HPDE6-E6E7 (cell line): ENCODE measurements at regions not wholly inside any gene's neighbourhood (a gene's known extent, or its start where the extent isn't known, plus 50 kb on each side); places are given as distances from the start of the nearest gene placed in this dataset.
A peak's percentile ranks its signal among the peaks of the same experiment; 100 is the strongest.
"Not testable (repeated sequence)": the region's sequence is repeated elsewhere in the genome, so short reads cannot be mapped to it uniquely, and the experiment has no call there.

Source experiments
- DNase-seq: peaks from one replicate; pipeline ENCODE4 v3.0.0; 2011; ENCODE audit warnings: missing footprints; ENCODE audit errors: extremely low spot score

DNA sequence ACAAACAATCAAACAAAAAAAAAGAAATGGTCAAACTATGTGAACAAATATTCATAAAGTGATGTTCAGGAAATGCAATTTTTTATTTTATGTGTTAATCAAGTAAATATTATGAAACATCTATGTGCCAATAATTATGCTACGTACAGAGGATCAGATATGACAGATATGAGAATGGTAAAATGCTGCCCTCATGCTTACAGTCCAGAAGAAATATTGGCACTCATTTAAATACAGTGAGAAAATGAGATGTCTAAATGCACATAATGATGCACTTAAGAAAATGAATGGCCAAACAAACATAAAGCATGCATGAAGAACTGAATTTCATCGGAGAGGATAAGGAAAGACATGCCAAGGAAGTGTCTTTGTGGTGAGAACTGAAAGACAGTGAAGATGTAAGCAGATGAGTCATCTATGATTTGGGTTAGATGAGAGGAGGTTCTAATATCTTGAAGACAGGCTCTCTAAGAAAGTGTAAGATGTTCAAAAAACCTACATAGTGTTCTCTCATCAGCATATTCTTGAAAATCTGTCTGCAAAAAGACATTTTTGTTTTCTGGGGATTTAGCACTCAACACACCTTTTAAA, 1231.1 kb upstream of the ACO1 start:
- no peak for DNase-seq

DNA sequence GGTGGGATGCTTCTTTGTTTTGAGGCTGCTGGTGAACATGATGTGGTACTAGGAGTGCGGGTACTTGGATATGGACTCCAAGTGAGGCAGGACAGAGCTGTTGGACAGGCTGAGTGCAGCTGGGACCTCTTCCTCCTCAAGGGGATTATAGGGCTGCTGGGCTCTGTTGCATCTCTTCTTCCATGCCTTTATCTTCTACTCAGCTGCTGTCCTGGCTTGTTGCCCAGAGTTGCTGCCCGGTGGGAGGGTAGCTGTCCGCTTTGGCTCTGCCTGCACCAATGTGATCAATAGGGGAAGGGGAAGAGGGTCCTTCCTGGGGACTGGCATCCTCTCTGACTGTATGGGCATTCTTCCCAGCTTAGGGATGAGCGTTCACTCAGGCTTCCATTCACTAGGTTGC, 1217.9 kb upstream of the ACO1 start:
- no peak for DNase-seq

DNA sequence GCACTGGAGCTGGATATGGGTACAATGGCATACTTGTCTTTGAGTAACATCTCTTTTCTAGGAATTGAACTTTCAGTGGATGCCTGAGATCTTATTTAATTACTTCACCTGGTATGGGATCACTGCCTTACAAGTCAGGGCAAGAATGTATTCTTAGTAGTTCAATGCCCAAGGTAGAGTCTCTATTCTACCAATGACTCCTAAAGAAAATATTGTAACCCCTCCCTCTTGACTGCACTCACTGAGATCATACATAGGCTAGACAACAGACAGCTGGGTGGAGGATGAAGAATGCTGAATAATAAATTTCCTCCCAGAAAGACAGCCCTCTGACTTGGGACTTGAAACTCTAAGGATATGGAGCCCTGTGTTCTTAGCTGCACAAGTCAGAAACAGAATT, 1216.3 kb upstream of the ACO1 start:
- DNase-seq: peak; percentile 86

DNA sequence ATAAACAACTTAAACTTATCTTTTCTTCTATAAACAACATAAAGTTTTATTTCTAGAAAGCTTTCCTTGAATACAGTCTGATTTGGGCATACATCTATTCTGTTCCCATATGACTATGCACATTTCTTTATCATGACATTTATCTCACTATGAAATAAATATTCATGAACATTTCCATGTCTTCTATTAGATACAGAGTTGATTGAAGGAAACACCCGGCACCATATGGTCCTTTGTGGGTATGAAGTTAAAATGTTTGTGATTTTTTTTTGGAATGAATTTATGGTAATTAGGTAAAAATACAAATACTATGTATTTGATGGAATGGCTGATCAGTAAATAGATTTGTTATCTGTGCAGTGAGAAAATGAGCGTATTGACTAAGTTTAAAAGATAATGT, 1209.8 kb upstream of the ACO1 start:
- DNase-seq: no peak

DNA sequence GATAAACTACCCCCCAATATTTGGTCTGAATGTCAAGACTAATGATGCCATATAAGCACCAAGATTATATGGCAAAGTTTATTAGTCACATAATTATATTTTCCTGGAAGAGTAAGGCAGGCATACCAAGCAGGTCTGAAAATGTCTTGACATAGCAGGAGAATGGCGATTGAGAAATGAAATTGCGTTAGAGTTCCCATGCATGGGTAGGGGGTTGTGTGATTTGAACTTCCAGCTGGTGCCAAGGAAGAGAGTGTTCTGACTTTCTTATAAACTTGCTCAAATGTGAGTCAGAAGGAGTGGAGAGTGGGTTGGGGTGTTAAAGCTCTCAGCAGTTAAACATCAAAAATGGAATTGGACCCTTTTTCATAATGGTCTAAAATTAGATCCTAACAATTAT, 1200.6 kb upstream of the ACO1 start:
- no peak for DNase-seq

DNA sequence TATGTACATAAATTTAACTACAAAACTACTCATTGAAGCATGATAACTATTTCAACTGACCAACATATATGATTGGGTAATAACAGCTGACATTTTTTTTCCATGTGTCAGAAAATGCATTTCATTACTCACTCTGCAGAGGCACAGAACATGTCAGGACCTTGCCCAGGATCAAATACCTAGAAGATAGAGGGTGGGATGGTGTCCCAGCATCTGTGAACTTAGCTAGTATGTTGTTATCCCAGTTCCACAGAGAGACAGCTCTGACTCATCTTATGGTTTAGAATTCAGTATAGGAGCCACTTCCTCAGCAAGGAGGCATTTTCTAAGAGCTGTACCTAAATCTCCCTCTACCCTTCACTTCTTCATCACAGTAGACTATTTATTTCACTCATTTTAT, 1198.6 kb upstream of the ACO1 start:
- peak; percentile 56 for DNase-seq

DNA sequence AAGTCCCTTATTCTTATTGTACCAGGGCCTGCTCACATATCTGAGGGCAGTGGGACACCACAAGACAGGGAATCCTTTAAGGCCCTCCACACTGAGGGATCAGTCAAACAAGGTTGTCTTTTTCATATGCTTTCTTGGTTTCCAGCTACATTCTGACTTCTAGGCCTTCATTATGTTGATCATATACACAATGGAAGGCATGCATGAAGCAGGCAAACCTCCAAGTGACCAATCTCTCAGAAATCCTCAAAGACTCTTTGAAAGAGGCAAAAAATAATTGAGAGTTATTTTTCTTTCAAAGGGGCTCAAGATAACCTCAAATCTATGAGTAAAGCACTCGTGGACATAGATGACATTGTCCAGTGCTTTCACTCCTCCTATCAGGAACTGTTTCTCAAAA, 1195.9 kb upstream of the ACO1 start:
- no peak for DNase-seq

DNA sequence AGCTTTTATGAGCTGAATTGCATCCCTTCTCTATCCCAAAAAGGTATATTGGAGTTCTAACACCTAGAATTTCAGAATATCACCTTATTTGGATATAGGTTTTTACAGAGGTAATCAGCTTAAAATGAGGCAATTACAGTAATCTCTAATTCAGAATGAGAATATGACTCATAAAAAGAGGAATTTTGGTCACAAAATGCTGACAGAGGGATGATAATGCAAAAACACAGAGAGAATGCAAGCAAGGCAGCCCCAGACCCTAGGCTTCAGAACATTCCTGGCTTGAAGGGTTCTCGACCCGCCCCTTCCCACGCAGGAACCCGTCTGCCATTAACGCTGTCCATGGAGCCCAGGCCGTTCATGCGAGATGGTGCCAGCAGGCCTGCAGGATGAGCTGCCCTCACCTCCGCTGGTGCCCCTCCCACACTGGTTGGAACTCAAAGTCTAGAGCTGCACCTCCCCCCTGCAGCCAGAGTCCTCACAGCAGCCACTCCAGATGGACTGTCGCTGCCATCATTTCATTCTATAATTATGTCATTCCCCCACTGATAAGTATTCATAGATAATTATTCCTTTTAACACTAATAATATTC, 1173.4 kb upstream of the ACO1 start:
- DNase-seq: no peak

DNA sequence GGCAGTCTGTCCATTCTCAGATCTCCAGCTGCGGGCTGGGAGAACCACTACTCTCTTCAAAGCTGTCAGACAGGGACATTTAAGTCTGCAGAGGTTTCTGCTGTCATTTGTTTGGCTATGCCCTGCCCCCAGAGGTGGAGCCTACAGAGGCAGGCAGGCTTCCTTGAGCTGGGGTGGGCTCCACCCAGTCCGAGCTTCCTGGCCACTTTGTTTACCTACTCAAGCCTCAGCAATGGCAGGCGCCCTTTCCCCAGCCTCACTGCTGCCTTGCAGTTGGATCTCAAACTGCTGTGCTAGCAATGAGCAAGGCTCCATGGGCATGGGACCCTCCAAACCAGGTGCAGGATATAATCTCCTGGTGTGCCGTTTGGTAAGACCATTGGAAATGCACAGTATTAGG, 1154.5 kb upstream of the ACO1 start:
- DNase-seq: not testable (repeated sequence)

DNA sequence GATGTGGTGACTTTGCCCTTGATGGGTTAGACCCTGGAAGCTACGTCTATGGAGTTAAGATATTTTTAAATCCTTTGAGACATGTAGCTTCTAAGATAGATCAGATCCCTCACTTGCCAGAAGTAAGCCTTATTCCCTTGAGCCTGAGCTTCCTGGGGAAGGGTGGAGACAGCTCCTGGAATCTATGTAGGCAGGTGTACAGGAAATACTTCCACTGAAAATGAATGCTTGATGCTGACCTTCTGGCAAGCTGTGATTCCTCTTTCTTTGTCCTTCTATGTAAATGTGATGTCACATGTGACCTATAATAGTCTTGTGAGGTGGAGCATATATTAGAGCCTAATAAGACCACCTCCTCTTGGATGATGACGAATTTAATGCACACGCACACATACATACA, 1152.0 kb upstream of the ACO1 start:
- no peak for DNase-seq

DNA sequence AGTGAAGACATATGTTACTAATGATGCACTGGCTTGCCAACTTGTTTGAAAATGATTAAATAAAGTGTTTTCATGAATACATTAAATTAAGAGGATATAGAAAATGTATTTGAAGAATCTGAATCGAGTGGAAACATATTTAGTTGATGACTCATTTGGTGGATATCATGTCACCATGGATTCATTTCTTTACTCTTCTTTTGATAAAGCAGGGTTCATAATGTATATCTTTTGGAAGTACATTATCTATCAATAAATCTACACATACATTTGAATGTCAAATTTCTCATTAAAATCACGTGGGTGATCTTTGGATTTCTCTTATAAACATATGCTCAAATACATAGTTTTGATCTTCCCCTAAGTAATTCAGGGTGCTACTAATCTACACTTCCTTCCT, 1148.1 kb upstream of the ACO1 start:
- no peak for DNase-seq

DNA sequence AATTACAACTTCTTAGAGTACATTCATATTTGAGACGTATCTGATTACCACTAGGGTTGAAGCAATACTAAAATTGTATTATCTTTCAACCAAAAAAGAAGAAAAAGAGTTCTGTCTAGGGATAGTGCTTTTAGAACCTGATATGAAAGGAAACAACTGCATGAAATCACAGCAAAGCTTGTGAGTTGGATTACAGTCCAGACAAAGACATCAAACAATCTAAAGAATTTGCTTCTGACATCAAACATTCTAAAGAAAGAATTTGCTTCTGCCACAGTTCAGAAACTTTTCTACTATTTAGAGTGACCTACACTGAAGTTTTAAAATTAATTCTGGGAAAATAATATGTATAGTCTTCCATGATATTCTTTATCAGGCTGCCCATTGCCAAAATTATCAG, 1141.1 kb upstream of the ACO1 start:
- no peak for DNase-seq

DNA sequence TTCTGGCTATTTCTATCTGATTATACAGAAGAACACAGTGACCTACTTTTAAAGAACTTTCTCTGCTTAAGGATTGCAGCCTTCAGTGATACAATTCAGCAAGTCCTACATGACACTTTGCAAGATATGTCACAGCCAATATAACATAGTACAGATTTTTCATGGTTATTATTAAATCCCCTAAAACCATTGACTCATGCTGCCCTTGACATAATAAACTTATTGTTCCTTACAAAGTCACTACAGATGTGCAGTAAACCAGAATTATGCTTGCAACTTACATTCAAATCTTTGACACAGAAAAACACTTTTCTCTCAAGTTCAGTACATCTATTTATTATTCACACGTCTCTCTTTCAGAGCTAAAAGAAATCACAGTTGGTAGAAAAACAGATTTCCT, 1136.3 kb upstream of the ACO1 start:
- no peak for DNase-seq

DNA sequence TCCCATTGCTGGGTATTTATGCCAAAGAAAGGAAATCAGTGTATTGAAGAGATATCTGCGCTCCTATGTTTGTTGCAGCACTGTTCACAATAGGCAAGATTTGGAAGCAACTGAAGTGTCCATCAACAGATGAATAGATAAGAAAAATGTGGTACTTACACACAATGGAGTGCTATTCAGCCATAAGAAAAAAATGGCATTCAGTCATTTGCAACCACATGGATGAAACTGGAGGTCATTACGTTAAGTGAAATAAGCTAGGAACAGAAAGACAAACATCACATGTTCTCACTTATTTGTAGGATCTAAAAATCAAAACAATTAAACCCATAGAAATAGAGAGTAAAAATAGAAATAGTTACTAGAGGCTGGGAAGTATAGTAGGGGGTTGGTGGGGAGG, 1133.1 kb upstream of the ACO1 start:
- DNase-seq: no peak

DNA sequence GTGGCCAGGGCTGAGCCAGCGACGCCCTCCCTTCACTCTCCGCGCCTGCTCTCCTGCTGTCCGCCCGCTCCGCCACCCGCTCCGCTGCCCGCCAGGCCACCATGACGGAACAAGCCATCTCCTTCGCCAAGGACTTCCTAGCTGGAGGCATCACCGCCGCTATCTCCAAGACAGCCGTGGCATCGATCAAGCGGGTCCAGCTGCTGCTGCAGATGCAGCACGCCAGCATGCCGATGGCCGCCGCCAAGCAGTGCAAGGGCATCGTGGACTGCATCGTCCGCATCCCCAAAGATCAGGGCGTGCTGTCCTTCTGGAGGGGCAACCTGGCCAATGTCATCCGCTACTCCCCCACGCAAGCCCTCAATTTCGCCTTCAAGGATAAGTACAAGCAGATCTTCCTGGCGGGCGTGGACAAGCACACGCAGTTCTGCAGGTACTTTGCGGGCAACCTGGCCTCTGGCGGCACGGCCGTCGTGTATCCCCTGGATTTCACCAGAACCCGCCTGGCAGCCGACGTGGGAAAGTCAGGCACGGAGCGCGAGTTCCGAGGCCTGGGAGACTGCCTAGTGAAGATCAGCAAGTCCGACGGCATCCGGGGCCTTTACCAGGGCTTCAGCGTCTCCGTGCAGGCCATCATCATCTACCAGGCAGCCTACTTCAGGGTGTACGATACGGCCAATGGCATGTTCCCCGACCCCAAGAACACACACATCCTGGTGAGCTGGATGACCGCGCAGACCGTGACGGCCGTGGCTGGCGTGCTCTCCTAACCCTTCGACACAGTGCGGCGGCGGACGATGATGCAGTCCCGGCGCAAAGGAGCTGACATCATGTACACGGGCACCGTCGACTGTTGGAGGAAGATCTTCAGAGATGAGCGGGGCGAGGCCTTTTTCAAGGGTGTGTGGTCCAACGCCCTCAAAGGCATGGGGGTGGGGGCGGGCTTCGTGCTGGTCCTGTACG, 1130.4 kb upstream of the ACO1 start:
- DNase-seq: no peak

DNA sequence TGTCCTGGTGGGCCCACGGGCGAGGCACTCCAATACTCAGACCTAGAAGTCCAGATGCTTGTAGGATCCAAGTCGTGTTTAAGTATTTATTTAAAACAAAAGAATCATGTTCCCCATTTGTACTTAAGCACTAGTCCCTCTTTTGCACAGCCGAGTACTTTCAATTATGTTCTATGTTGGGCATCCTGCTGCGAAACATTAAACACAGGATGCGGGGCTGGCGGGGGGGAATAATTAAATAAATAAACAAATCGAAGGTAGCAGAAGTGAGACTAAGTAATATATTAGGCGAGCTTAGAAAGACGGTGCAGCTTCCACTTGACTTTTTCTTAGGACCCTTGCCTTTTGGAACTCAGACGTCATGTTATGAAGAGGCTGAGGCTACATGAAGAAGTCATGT, 1129.2 kb upstream of the ACO1 start:
- no peak for DNase-seq

DNA sequence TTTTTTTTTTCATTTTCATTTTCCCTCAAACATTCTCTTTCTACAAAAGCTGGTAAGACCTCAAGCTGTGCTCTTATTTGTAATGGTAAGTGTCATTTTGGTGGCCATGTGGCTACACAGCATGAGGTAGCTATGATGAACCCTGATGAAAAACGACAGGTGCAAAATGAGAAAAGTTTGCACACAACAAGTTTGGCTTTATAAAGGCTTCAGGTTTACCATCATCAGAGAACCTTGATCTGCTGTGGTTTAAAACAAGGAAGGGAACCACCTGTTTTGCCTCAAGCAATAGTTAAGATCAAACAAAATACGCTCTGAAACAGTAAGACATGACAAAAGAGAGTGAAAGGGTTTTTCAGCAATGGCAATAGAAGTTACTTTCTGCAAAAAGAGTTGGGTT, 1124.6 kb upstream of the ACO1 start:
- no peak for DNase-seq

DNA sequence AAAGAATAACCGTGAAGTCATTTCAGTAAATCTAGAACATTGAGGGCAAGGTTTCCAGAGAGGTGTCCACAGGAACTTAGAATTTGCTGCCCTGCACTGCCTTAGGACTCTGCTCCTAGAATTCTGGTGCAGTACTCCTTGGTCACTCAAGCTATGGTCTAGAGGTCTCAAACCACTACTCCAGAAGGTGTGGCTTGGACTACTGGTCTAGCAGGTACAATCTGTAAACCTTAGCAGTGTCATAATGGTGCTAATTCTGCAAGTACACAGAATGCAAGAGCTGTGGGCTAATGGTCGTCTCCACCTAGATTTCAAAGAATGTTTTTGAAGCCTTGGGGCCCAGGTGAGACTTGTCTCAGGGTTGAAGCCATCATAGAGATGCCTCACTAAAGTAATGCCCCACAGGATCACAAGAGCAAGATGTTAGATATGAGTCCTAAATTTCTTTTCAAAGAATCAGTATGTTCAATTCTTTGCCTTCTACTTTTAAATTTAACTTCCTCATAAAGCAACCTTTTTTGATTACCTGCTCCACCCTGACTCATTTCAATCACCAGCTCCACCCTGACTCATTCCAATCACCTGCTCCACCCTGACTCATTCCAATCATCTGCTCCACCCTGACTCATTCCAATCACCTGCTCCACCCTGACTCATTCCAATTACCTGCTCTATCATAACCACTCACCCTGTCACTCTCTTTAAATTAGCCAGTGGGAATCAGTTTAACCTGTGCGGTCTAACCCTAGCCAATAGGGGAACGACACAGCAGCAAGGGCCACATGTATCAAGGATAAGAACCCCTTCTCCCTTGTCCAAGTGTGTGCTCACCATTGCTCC, 1111.8 kb upstream of the ACO1 start:
- DNase-seq: peak; percentile 32

DNA sequence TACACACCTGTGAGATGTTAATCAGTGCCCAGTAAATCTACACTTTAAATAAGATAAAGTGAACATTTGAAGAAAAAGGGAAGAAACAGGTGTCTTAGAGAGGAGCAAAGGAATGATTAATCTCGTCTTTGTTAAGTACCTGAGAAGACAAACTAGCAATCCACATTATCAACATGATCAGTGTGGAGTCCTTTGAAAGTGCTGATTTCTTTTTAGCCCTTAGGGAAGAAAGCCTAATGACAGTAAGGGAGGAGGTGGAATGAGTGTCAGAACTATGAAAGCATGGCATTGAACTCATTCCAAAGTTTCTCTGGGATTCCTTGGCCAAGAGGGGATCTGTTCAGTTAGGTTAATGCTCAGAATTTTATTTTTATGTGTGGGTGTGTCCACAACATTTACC, 1109.0 kb upstream of the ACO1 start:
- DNase-seq: no peak

DNA sequence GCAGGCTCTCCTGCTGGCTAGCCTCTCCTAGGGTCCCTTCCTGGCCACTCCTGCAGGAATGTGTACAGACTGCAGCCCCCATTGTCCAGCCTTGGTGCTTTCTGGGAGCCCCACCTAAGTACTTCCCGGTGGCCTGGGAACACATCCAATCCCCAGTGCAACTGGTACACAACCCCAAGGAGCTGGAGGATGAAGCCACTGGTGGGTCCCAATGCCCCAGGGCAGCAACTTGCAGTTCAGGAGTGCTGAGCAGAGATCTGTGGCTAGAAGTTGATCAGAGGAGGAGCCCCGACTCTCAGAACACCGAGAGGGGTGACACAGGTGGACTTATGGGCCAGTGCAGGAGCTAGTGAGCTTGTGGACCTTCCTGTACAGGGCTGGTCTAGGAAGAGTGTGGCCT, 1093.7 kb upstream of the ACO1 start:
- DNase-seq: no peak

DNA sequence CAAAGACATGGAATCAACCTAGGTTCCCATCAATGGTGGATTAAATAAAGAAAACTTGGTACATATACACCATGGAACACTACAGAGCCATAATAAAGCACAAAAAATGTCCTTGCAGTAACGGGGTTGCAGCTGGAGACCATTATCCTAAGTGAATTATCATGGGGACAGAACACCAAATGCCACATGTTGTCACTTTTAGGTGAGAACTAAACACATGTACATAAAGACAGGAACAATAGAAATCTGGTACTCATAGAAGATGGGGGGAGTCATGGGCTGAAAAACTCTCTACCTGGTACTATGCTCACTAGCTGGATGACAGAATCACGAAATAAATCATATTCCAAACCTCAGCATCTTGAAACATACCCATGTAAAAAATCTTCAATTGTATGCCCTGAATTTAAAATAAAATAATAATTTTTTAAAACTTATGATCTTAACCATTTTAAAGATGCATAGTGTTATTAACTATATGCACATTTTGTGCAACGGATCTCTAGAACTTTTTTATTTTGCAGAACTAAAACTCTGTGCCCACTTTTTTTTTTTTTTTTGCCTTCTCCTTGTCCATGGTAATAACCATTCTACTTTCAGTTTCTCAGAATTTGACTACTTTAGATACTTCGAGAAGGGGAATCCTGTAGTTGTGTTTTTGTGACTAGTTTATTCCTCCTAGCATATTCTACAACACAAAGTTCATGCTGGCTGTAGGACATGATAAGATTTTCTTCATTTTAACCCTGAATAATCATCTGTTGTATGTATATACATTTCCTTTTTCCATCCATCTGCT, 1081.6 kb upstream of the ACO1 start:
- DNase-seq: no peak
